H1 (cell line): ENCODE measurements at regions not wholly inside any gene's neighbourhood (a gene's known extent, or its start where the extent isn't known, plus 50 kb on each side); places are given as distances from the start of the nearest gene placed in this dataset.

Experiments
- CHD7 ChIP-seq: fragments of 300-600 bp; sonication (generic); IDR thresholded peaks from 2 replicates; pipeline ENCODE4 v1.7.1; 2012; ENCODE audit warnings: low read length, moderate library complexity, mild to moderate bottlenecking, inconsistent platforms; ENCODE audit not compliant: insufficient replicate concordance
- HDAC2 ChIP-seq, 2 experiments: fragments of 300-600 bp in 1 of 2; sonication (generic) in 1 of 2; IDR thresholded peaks; 2 replicates each; pipeline ENCODE4 v1.6.1; 2011 to 2012; ENCODE audit warnings: low read depth in 2 of 2, low read length in 2 of 2, mild to moderate bottlenecking in 2 of 2, moderate library complexity in 2 of 2, borderline replicate concordance in 1 of 2, inconsistent platforms in 1 of 2
- PHF8 ChIP-seq: fragments of 200-600 bp; sonication (generic); conservative IDR thresholded peaks from 2 replicates; pipeline ENCODE4 v1.7.1; 2012; ENCODE audit warnings: low read depth, mild to moderate bottlenecking, inconsistent platforms, low read length, moderate library complexity
- RBBP5 ChIP-seq: IDR thresholded peaks from 2 replicates; pipeline ENCODE4 v1.7.1; 2012; ENCODE audit warnings: low read depth, mild to moderate bottlenecking, inconsistent platforms, low read length, moderate library complexity, borderline replicate concordance
- RFX5 ChIP-seq: IDR thresholded peaks from 2 replicates; pipeline ENCODE4 v1.6.1; 2011; ENCODE audit warnings: low read depth, low read length, improper control_type of control experiment, borderline replicate concordance
- SIRT6 ChIP-seq: IDR thresholded peaks from one replicate; pipeline ENCODE4 v1.7.1; 2012; ENCODE audit warnings: low read length, inconsistent platforms
- SIX5 ChIP-seq: IDR thresholded peaks from 2 replicates; pipeline ENCODE4 v1.6.1; 2011; ENCODE audit warnings: mild to moderate bottlenecking, low read depth, low read length
- TAF1 ChIP-seq: IDR thresholded peaks from 2 replicates; pipeline ENCODE4 v1.6.1; 2011; ENCODE audit warnings: mild to moderate bottlenecking, low read depth, low read length
- USF2 ChIP-seq: IDR thresholded peaks from 2 replicates; pipeline ENCODE4 v1.6.1; 2011; ENCODE audit warnings: low read length, improper control_type of control experiment
- TF ChIP-seq, protein P1 (sequence below): IDR thresholded peaks from 2 replicates; pipeline ENCODE4 v1.6.1; 2012; ENCODE audit warnings: inconsistent platforms

DNA sequence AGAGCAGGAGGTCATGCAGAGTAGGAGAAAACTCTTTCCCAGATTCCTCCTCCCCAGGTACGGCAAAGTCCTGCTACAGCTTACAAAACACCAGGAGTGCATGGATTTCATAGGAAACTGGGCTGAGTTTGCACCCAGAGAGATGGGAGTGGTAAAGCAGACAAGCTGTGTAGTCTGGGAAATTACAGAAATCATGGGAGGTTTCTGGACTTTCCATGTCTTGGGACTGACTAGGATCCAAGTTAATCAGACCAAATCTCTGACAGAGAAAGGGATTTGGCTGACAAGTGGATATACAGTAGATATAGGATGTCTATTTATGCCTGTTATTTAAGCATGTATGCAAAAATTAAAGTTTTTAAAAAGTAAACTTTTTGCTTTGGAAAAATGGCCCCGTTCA lies 205.4 kb upstream of the ACVR2A start (continued):
- TF ChIP-seq CHD7, result no peak
- TF ChIP-seq TAF1, result no peak
- no peak for TF ChIP-seq USF2
- TF ChIP-seq SIX5, result no peak
- TF ChIP-seq PHF8, result no peak
- TF ChIP-seq, protein P1, sequence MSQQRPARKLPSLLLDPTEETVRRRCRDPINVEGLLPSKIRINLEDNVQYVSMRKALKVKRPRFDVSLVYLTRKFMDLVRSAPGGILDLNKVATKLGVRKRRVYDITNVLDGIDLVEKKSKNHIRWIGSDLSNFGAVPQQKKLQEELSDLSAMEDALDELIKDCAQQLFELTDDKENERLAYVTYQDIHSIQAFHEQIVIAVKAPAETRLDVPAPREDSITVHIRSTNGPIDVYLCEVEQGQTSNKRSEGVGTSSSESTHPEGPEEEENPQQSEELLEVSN, result no peak
- TF ChIP-seq RBBP5, result no peak
- no peak for TF ChIP-seq HDAC2 (IDR thresholded peaks at IDR 0.05; ENCODE audit: borderline replicate concordance in 1 of 2, low read depth in 2 of 2, low read length in 2 of 2)
- TF ChIP-seq SIRT6, result no peak
- no peak for TF ChIP-seq RFX5
